ENCODE measurements at regions not wholly inside any gene's neighbourhood (a gene's known extent, or its start where the extent isn't known, plus 50 kb on each side); places are given as distances from the start of the nearest gene placed in this dataset.

DNA sequence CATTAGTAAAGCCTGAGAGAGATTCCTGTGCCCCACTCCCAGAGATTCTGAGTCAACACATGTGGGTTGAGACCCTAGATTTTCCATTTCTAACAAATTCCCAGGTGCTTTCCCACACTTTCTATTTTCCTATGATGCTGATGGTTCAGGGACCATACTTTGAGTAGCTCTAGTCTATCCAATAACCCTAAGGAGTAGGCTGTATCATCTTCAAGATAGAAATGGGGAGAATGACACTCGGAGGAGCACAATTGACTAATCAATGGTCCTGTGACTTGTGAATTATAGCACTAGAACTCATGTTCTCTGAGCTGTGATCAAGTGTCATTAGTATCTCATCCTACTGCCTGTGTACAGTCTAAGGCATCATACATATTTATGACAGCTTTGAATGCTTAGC lies 232.9 kb upstream of the B3GALT2 start:
- Histone ChIP-seq H3K36me3 (ENCODE audit: control insufficient read depth in 2 of 3, insufficient read depth in 3 of 3, low read length in 3 of 3) (no peaks in the 10 kb centered on the region), H3K9ac (ENCODE audit: low read length in 3 of 3) (no peak overlapping the region), H3K27me3 (ENCODE audit: control insufficient read depth, insufficient read depth, low read length) (no peaks in the 10 kb centered on the region), H3K4me3 (ENCODE audit: low read length in 3 of 3) (no peak overlapping the region), H3K4me1 (ENCODE audit: control insufficient read depth in 2 of 3, insufficient read depth in 2 of 3, low read depth in 1 of 3, low read length in 3 of 3) (no peaks in the 10 kb centered on the region), H3K9me3 (ENCODE audit: control insufficient read depth in 2 of 3, insufficient read depth in 1 of 3, low read length in 3 of 3) (no peaks in the 10 kb centered on the region), H3K27ac (ENCODE audit: low read depth in 2 of 2, low read length in 2 of 2) (no peak overlapping the region)
- TF ChIP-seq, protein P1, sequence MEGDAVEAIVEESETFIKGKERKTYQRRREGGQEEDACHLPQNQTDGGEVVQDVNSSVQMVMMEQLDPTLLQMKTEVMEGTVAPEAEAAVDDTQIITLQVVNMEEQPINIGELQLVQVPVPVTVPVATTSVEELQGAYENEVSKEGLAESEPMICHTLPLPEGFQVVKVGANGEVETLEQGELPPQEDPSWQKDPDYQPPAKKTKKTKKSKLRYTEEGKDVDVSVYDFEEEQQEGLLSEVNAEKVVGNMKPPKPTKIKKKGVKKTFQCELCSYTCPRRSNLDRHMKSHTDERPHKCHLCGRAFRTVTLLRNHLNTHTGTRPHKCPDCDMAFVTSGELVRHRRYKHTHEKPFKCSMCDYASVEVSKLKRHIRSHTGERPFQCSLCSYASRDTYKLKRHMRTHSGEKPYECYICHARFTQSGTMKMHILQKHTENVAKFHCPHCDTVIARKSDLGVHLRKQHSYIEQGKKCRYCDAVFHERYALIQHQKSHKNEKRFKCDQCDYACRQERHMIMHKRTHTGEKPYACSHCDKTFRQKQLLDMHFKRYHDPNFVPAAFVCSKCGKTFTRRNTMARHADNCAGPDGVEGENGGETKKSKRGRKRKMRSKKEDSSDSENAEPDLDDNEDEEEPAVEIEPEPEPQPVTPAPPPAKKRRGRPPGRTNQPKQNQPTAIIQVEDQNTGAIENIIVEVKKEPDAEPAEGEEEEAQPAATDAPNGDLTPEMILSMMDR (IDR thresholded peaks at IDR 0.05; ENCODE audit: borderline replicate concordance, extremely low read depth, insufficient read depth) = no peak
- DNase-seq = no peak
- intact Hi-C loops (cut with DNase I) = no loop called here
- FAIRE-seq = no peak

DNA sequence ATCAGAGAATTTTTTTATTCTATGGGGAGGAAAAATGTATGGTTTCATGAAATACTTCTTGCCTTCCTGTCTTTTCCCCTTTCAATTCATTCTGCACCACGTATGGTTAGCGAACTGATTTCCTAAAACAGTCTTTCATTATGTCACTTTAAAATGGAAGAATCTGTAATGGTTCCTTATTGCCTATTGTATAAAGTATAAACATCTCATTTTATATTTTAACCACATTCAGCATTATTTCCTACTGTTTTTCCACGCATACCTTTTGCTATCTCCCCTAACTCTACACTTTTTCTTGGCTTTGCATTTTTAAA lies 232.3 kb upstream of the B3GALT2 start:
- TF ChIP-seq, protein P1 (IDR thresholded peaks at IDR 0.05; ENCODE audit: borderline replicate concordance, extremely low read depth, insufficient read depth) = no peak
- H3K4me3 ChIP-seq (ENCODE audit: low read length in 3 of 3) = peak overlapping the region; percentile 45 to 60 (median 53)
- no peak overlapping the region for H3K27ac ChIP-seq (ENCODE audit: low read depth in 2 of 2, low read length in 2 of 2)
- DNase-seq = no peak
- no peaks in the 10 kb centered on the region for H3K4me1 ChIP-seq (ENCODE audit: control insufficient read depth in 2 of 3, insufficient read depth in 2 of 3, low read depth in 1 of 3, low read length in 3 of 3)
- no peaks in the 10 kb centered on the region for H3K36me3 ChIP-seq (ENCODE audit: control insufficient read depth in 2 of 3, insufficient read depth in 3 of 3, low read length in 3 of 3)
- H3K9ac ChIP-seq (ENCODE audit: low read length in 3 of 3) = no peak overlapping the region
- no peak for FAIRE-seq
- intact Hi-C loops (cut with DNase I) = no loop called here
- no peaks in the 10 kb centered on the region for H3K9me3 ChIP-seq (ENCODE audit: control insufficient read depth in 2 of 3, insufficient read depth in 1 of 3, low read length in 3 of 3)
- H3K27me3 ChIP-seq (ENCODE audit: control insufficient read depth, insufficient read depth, low read length) = no peaks in the 10 kb centered on the region

DNA sequence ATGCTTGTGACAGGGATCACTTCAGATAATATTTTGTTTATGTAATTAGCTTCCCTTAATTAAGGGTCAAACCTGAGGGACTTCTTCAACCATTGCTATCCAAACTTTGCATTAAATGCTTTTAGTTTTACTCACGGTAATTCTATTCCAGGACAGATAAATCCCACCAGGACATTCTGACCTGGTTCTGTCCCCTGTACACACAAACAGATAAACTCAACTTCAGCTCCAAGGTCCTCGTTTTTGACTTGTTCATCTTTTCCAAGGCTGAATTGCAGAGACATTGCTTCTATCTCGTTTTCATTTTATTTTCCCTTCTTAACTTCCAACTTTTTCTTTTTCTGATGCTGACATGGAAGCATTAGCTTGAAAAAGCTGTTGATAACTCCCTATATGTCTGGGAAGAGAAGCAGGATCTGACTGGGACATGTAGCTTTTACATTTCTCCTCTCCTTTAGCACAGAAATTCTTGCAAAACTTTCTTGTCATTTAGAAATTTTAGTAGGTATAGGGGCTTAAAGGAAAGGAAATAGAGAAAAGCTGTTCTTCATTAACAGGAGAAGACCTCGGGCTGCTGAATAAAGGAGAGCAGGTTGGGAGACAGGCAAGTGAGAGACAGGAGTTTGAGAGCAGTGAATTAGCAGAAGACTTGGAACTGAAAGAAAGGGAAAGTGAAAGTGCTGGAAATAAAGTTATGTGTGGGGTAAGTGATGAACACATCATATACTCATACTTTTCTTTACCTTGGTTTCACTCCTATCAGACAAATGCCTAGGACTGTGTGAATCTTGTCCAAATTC lies 231.7 kb upstream of the B3GALT2 start:
- intact Hi-C loops (cut with DNase I) = no loop called here
- Histone ChIP-seq H3K9ac (ENCODE audit: low read length in 3 of 3) (no peak overlapping the region), H3K27me3 (ENCODE audit: control insufficient read depth, insufficient read depth, low read length) (no peaks in the 10 kb centered on the region), H3K4me1 (ENCODE audit: control insufficient read depth in 2 of 3, insufficient read depth in 2 of 3, low read depth in 1 of 3, low read length in 3 of 3) (no peaks in the 10 kb centered on the region), H3K27ac (ENCODE audit: low read depth in 2 of 2, low read length in 2 of 2) (no peak overlapping the region), H3K36me3 (ENCODE audit: control insufficient read depth in 2 of 3, insufficient read depth in 3 of 3, low read length in 3 of 3) (no peaks in the 10 kb centered on the region), H3K9me3 (ENCODE audit: control insufficient read depth in 2 of 3, insufficient read depth in 1 of 3, low read length in 3 of 3) (no peaks in the 10 kb centered on the region), H3K4me3 (ENCODE audit: low read length in 3 of 3) (peak overlapping the region; percentile 45 to 60 (median 53))
- TF ChIP-seq, protein P1 (IDR thresholded peaks at IDR 0.05; ENCODE audit: borderline replicate concordance, extremely low read depth, insufficient read depth) = no peak
- FAIRE-seq (no peak), DNase-seq (peak in 1 of 5 donors; percentile 36)

DNA sequence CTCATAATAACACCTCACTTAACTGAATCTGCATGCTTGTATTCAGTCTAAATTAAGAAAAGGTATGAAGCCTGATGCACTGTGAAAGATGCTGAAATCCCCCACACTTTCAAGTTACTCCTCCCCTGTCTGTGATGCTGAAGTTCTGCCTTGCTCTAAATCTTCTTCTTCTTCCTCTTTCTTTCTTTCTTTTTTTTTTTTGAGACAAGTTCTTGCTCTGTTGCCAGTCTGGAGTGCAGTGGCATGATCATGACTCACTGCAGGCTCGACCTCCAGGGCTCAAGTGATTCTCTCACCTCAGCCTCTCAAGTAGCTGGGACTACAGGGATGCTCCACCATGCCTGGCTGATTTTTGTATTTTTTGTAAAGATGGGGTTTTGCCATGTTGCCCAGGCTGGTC lies 231.0 kb upstream of the B3GALT2 start:
- no peak for DNase-seq
- Histone ChIP-seq H3K4me3 (ENCODE audit: low read length in 3 of 3) (no peak overlapping the region), H3K36me3 (ENCODE audit: control insufficient read depth in 2 of 3, insufficient read depth in 3 of 3, low read length in 3 of 3) (no peaks in the 10 kb centered on the region), H3K9ac (ENCODE audit: low read length in 3 of 3) (no peak overlapping the region), H3K4me1 (ENCODE audit: control insufficient read depth in 2 of 3, insufficient read depth in 2 of 3, low read depth in 1 of 3, low read length in 3 of 3) (no peaks in the 10 kb centered on the region), H3K27ac (ENCODE audit: low read depth in 2 of 2, low read length in 2 of 2) (no peak overlapping the region), H3K27me3 (ENCODE audit: control insufficient read depth, insufficient read depth, low read length) (no peaks in the 10 kb centered on the region), H3K9me3 (ENCODE audit: control insufficient read depth in 2 of 3, insufficient read depth in 1 of 3, low read length in 3 of 3) (no peaks in the 10 kb centered on the region)
- TF ChIP-seq, protein P1 (IDR thresholded peaks at IDR 0.05; ENCODE audit: borderline replicate concordance, extremely low read depth, insufficient read depth) = no peak
- intact Hi-C loops (cut with DNase I) = no loop called here
- no peak for FAIRE-seq

All from kidney (tissue), 13 donors.